ENCODE measurements at regions not wholly inside any gene's neighbourhood (a gene's known extent, or its start where the extent isn't known, plus 50 kb on each side); places are given as distances from the start of the nearest gene placed in this dataset.

GRCh38 chr7:79880312-79880711 is 254.3 kb upstream of the GNAI1 start:
- no peak for TF ChIP-seq CTCF (IDR thresholded peaks at IDR 0.05)
- TF ChIP-seq POLR2A (IDR thresholded peaks at IDR 0.05): no peak
- TF ChIP-seq POLR2AphosphoS5 (IDR thresholded peaks at IDR 0.05): no peak

Measured in prostate gland (tissue), 2 donors.